GM19395 (cell line): ENCODE measurements at regions not wholly inside any gene's neighbourhood (a gene's known extent, or its start where the extent isn't known, plus 50 kb on each side); places are given as distances from the start of the nearest gene placed in this dataset.
"Not testable (repeated sequence)": the region's sequence is repeated elsewhere in the genome, so short reads cannot be mapped to it uniquely, and the experiment has no call there.

Source experiments
- ATAC-seq: cut with Tn5 transposase; IDR thresholded peaks from one replicate; pipeline ENCODE4 v1.9.1; 2021; ENCODE audit warnings: mild to moderate bottlenecking, moderate library complexity; ENCODE audit not compliant: unreplicated experiment

DNA sequence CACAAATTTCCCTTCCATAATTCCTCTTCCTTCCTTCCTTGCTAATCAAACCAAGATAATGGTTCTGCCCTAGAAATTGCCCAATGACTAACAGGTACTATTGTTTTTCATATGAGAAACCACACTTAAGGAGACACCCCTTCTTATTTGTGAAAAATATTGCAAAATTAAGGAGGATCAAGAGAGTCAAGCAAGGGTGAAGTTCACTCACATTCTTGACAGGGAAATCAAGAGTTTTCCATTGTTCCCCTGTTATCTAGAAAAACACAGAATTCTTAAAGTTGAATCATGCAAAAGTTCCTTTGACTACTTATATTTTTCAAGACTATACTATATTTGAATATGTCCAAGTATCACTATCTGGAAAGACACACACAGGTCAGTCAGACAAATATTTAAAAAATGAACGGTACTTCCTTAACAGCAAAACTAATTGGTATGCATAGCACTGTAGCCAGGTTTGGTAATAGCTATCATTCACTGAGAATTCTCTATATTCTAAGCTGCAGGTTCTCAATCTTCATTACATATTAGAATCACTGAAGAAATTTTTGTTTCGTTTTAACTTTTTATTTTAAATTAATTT is 897.2 kb downstream of the DIAPH3 start:
- ATAC-seq, result no peak

DNA sequence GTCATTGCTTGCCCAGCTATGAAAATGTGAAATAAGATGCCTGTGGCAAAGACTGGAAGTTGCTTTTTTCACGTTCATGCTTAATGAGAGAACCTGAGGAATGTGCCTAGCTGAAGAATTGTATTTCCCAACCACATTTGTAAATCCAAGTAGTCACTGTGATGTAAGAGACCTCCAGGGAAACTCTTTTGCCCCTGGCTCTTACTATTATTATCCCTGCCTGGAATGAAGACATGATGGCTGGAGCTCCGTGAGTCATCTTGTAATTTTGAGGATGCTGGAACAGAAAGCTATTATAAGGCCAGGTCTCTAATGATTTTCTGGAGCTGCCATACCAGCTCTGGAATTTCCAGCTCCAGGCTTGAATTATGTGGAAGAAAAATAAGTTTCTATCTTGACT is 894.3 kb downstream of the DIAPH3 start:
- no peak for ATAC-seq

DNA sequence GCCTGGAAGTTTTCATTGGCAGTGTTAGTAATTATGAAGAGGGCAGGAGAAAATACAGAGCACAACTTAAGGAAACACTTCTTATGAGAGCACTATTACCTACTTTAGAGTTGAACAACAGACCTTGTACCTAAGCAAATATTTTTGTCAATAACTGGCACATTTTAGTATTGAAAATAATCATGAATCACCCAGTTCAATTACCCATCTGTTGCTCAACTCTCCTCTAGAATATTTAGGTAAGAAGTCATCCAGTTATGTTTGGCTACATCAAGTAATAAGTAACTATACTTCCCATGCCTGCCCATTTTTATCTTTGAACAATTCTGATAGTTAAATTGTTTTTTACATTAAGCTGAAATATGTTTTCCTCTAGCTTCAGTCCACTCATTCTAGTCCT is 893.4 kb downstream of the DIAPH3 start:
- no peak for ATAC-seq

DNA sequence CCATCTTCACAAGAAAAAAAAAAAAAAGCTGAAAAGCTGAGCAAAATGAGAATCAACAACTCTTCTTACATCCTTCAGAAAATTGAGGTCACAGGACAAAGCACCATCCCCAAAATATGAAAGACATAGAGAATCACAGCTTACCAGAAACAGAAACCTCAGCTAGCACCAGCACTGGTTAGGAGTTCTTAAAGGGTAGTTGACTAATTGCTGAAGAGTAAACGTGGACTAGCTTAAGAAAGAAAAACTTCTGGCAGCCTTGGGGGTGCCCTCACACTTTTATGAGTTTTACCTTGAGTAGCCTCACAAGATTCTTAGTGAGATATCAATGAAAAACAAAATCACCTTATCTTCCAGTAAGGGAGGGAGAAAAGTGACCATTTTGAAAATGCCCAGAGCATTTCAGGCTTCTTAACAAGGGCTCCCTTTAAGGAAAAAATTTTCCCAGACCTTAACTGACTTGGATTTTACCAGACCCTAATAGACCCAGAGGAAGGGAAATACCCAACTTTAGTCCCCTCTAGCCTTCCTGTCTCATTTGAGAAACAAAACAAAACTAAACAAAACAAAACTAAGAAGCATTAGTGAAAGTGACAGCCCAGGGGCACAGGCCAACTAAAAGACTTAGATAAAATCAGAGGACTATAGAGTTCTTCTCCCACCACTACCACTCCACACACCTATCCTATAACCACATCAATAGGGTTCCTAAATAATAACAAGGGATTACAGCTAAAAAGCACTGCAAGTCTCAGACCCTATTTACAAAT is 888.6 kb downstream of the DIAPH3 start:
- peak; percentile 79 for ATAC-seq

GRCh38 chr13:59276436-59276835 is 887.3 kb downstream of the DIAPH3 start:
- no peak for ATAC-seq

DNA sequence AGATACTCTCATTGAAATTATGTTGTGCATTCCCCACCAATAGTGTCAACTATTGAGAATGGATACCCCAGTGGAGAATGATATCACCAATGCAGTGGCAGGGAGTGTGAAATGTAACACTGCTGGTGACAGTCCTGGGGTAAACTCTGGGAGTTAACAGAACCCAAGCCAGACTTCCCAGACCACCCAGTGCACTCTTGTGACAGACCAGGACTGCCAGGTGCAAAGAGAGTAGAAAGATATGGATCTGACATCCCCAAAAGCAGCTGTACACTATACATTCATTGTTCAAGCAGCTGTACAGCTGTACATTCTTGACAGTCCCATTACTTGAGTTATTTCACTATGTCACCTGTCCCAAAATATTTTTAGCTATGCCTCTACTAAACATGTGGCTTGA is 886.6 kb downstream of the DIAPH3 start:
- ATAC-seq, result no peak

DNA sequence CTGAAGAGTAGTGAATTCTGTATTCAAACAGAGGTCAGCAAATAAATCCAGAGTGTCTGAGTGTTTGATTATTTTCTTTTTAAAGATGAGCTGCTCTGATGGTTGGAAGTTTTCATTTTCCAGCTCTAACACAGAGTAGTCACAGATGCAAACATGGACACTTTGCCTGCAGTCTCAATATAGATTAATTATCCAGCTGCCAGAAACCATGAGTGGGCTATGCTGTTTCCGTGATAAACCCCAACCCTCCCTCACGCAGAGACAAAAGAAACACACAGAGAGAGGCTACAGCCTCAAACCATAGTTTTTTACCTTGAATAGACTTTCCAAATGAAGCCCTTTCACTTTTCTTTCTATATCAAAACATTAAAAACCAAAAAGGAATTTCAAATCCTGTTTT is 884.7 kb downstream of the DIAPH3 start:
- no peak for ATAC-seq

DNA sequence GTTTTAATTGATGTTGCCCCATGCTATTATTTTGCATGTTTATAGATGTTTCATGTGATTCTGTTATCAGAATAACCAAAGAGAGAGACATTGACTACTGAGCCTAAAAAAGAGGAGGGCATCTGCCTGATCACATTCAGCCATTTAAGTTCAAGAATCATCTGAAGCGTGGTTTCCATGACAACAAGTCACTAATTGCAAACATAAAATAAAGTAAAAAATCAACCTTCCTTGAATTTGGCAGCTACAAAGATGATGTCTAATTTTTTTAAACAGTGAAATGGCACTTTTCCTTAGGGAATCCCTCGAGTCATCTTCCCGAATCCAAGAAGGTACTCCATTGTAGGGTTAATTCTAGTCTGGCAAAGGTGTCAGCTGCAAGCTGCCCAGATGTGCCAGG is 884.2 kb downstream of the DIAPH3 start:
- no peak for ATAC-seq

DNA sequence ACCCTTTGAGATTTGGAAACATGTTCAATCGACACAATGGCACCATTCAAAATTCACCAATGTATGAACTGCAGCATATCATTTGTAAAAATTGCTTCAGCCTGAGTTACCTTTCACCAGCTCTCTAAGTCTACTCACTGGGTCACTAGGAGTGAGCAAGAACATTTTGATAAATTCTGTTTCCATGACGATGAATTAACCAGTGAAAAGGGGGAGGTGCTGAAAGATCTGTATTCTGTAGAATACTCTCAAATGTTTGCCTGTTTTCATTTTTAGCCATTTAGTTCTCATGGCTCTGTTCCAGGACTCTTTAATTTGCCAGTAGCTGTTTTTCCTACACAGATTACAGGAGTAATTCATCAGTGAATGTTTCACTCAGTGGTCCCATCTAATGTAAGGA is 883.4 kb downstream of the DIAPH3 start:
- no peak for ATAC-seq

- no peak for ATAC-seq
Observed at GRCh38 chr13:59281453-59281852, 882.3 kb downstream of the DIAPH3 start.

GRCh38 chr13:59292240-59292639 is 871.5 kb downstream of the DIAPH3 start:
- not testable (repeated sequence) for ATAC-seq

GRCh38 chr13:59299584-59299983 is 864.1 kb downstream of the DIAPH3 start:
- no peak for ATAC-seq

- ATAC-seq, result no peak
Observed at GRCh38 chr13:59300355-59301173, 863.2 kb downstream of the DIAPH3 start.

DNA sequence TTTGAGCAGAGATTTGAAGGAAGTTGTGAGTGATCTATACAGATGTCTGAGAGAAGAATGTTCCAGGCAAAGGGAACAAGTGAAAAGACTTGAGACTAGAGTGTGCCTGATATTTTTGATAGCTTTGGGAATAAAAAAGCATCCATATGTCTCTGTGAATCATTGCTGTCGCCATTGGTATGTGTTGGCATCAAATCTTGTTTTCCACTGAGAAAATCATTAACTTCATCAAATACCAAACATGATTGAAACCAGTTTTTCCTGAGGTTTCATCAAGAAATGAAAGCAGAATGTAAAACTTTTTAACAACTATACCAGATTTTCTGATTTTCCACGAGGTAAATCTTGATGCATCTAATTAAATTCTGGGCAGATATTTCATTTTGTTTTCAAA is 862.6 kb downstream of the DIAPH3 start:
- ATAC-seq, result no peak

DNA sequence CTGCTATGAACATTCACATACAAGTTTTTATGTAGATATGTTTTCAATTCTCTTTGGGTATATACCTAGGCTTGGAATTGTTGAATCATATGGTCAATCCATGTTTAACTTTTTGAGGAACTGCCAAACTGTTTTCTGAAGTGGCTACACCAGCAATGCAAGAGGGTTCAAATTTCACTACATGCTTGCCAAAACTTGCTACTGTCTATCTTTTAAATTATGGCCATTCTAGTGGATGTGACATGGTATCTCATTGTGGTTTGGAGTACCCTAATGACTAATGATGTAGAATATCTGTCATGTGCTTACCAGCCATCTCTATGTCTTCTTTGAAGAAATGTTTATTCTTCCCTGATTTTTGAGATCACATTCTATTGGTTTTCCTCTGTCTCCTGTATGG is 860.3 kb downstream of the DIAPH3 start:
- no peak for ATAC-seq

DNA sequence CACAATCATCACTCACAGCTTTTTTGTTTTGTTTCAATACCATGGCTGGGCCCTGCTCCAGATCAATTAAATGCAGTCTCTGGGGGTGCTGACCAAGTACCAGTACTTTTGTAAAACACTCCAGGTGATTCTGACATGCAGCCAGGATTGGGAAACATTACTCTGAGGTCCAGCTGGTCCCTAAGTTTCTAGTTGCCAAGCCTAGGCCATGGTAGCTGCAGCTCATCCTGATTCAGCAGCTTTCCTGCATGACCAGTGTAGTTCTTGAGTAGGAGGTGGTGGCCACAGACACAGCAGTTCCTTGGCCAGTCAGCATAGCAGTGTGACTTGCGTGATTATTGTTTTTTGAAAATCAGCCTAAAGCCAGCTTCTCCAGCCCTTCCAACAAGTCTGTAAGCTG is 859.1 kb downstream of the DIAPH3 start:
- no peak for ATAC-seq

GRCh38 chr13:59305896-59306295 is 857.8 kb downstream of the DIAPH3 start:
- ATAC-seq, result no peak

DNA sequence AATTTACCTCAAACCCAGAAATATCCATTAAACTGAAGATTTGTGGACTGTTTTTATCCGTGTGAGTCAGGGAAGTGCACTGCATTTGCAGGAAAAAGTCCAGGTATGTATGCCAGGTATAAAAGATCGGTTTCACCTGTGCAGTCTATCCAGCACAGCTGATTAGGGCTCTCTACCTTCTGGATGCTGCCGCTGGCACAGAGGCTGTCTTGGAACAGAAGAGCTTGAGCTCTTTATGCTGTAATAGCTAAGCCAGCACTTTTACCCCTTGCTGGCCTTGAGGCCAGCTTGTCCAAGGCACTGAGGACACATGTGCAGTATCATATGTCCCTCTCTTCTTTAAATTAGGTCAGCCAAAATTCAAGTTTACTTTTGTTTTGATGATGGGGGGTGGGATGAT is 851.0 kb downstream of the DIAPH3 start:
- ATAC-seq, result no peak

- peak; percentile 89 for ATAC-seq
Observed at GRCh38 chr13:59318320-59318930, 845.3 kb downstream of the DIAPH3 start.

DNA sequence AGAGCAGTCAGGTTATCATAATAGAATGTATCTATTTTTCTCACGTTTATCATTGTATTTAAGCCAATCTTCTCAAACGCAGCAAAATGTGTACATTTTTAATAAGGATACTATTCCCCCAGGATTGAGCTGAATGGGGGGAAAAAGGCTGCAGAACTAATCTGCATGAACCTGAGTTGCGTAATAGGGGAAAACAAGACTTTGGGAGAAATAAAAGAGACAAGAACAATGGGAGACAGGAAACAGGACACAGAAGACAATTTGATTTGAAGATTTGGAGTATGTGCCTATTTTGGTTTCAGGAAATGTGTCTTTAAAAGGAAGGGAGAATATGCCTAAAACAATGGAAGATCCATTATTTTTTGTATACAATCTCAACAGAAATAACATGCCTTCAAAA is 844.5 kb downstream of the DIAPH3 start:
- no peak for ATAC-seq

DNA sequence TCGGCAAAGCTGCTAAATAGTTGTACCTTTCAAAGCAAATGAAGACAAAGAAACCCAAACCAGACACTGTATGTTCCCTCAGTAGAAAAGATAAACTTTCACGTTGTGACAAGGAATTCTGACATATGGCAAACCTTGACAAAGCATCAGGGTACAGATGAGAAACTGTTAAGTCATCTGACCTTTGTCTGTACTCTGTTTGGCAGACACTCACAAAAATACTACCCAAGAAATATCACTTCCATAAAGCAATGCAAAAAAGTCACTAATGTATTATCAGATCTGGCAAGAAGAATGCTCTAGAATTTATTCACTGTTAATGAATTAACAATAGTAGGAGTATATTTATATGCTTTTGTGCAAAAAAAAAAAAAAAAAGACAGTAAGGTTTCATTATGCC is 843.7 kb downstream of the DIAPH3 start:
- ATAC-seq, result no peak

DNA sequence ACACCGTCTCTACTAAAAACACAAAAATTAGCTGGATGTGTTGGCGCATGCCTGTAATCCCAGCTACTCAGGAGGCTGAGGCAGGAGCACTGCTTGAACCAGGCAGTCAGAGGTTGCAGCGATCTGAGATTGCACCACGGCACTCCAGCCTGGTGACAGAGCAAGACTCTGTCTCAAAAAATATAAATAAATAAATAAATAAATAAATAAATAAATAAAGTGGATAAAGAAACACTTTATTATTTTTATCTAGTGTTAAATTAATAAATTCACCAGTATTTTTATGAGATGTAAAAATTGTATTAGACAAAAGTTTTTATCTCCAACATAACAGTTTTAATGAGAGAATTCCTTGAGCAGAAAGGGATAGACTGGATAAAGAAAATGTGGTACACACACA is 839.3 kb downstream of the DIAPH3 start:
- ATAC-seq, result not testable (repeated sequence)
